Endothelial cell of umbilical vein (primary cell): ENCODE measurements at regions not wholly inside any gene's neighbourhood (a gene's known extent, or its start where the extent isn't known, plus 50 kb on each side); places are given as distances from the start of the nearest gene placed in this dataset.

ENCODE experiments used
- BruUV-seq: library from RNA; stranded (reverse); fragments of 400-500 nt; replicated peaks from 2 replicates; lab custom pipeline; 2021; lab: Mats Ljungman, UMichigan
- CTCF ChIA-PET: fragments of 300-600, 350-600 bp; sonication (Branson Sonifier 250); formaldehyde crosslinking; loops from one replicate; lab custom pipeline; 2021; ENCODE audit warnings: antibody characterized with exemption, inconsistent platforms; lab: Charles Lee
- POLR2A ChIA-PET: fragments of 300-600, 350-600 bp; sonication (Branson Sonifier 250); formaldehyde crosslinking; loops from one replicate; lab custom pipeline; 2021; ENCODE audit warnings: antibody characterized with exemption, inconsistent platforms; lab: Charles Lee
- DNase-seq: peaks from one replicate; pipeline ENCODE4 v3.0.0-alpha.2; 2011; ENCODE audit warnings: low read depth, low spot score
- FAIRE-seq: peaks from 2 replicates; lab custom pipeline; 2011; peaks lifted over from hg19 to GRCh38; lab: Jason Lieb, UNC
- H2AFZ ChIP-seq: 2 replicates; pipeline ENCODE4 v1.6.0; 2012; ENCODE audit warnings: low read depth, low read length, control low read depth, inconsistent platforms
- H3K27ac ChIP-seq: 2 replicates; pipeline ENCODE4 v1.5.1; 2011; ENCODE audit warnings: low read depth, mild to moderate bottlenecking, control low read depth, low read length, moderate library complexity; ENCODE audit not compliant: insufficient read depth
- H3K27me3 ChIP-seq, 2 experiments: 2 replicates each; pipeline versions ENCODE4 v1.6.0 to v1.6.1; 2011; ENCODE audit warnings: low read length in 2 of 2, mixed read lengths in 1 of 2; ENCODE audit not compliant: control insufficient read depth in 2 of 2, insufficient read depth in 2 of 2
- H3K36me3 ChIP-seq, 2 experiments: 2 replicates in 1 of 2; 3 replicates in 1 of 2; pipeline ENCODE4 v1.5.1; 2011; ENCODE audit warnings: low read length in 2 of 2, mild to moderate bottlenecking in 1 of 2, moderate library complexity in 1 of 2; ENCODE audit not compliant: control insufficient read depth in 2 of 2, insufficient read depth in 2 of 2; ENCODE audit errors: extremely low read depth in 1 of 2
- H3K4me1 ChIP-seq: 3 replicates; pipeline ENCODE4 v1.5.1; 2011; ENCODE audit warnings: mild to moderate bottlenecking, low read length; ENCODE audit not compliant: control insufficient read depth, insufficient read depth; ENCODE audit errors: extremely low read depth
- H3K4me2 ChIP-seq: 2 replicates; pipeline ENCODE4 v1.6.1; 2011; ENCODE audit warnings: low read length, control low read depth, mixed read lengths; ENCODE audit not compliant: insufficient read depth
- H3K4me3 ChIP-seq, 3 experiments: fragments of 200-600 bp in 1 of 3; sonication (generic), shearing (Covaris generic) in 1 of 3; replicated peaks in 1 of 3; 2 replicates each; pipeline ENCODE4 v1.5.1; 2011 to 2016; ENCODE audit warnings: control low read depth in 3 of 3, low read length in 3 of 3, mild to moderate bottlenecking in 2 of 3, inconsistent platforms in 1 of 3, low read depth in 1 of 3, moderate library complexity in 1 of 3; ENCODE audit not compliant: insufficient read depth in 1 of 3
- H3K79me2 ChIP-seq: 2 replicates; pipeline ENCODE4 v1.6.0; 2012; ENCODE audit warnings: low read length, inconsistent platforms; ENCODE audit not compliant: control insufficient read depth, insufficient read depth
- H3K9ac ChIP-seq: replicated peaks from 2 replicates; pipeline ENCODE3; 2011; ENCODE audit warnings: low read length, control low read depth; ENCODE audit not compliant: insufficient read depth; ENCODE audit errors: extremely low read depth
- H3K9me1 ChIP-seq: replicated peaks from 3 replicates; pipeline ENCODE4 v1.6.0; 2011; ENCODE audit warnings: mild to moderate bottlenecking, low read length; ENCODE audit not compliant: control insufficient read depth, insufficient read depth; ENCODE audit errors: extremely low read depth
- H3K9me3 ChIP-seq: replicated peaks from 2 replicates; pipeline ENCODE4 v1.5.1; 2012; ENCODE audit warnings: low read length, inconsistent platforms; ENCODE audit not compliant: control insufficient read depth, insufficient read depth
- H4K20me1 ChIP-seq: replicated peaks from 2 replicates; pipeline ENCODE3; 2011; ENCODE audit warnings: mild to moderate bottlenecking, low read length; ENCODE audit not compliant: control insufficient read depth, insufficient read depth; ENCODE audit errors: extremely low read depth
- EZH2 ChIP-seq: IDR thresholded peaks from 2 replicates; pipeline ENCODE4 v1.6.1; 2012; ENCODE audit warnings: borderline replicate concordance, low read depth, mild to moderate bottlenecking, moderate library complexity, low read length, inconsistent platforms; ENCODE audit not compliant: severe bottlenecking
- FOS ChIP-seq: IDR thresholded peaks from 2 replicates; pipeline ENCODE4 v1.6.1; 2011; ENCODE audit warnings: mild to moderate bottlenecking, low read length, moderate library complexity, borderline replicate concordance; ENCODE audit not compliant: insufficient read depth
- GATA2 ChIP-seq: IDR thresholded peaks from 2 replicates; pipeline ENCODE4 v1.7.0; 2011; ENCODE audit warnings: low read depth, mild to moderate bottlenecking, moderate library complexity, mixed read lengths, low read length; ENCODE audit not compliant: insufficient read length, insufficient read depth
- JUN ChIP-seq: IDR thresholded peaks from 2 replicates; pipeline ENCODE4 v1.6.1; 2011; ENCODE audit warnings: borderline replicate concordance, low read depth; ENCODE audit not compliant: insufficient read length, insufficient read depth
- MYC ChIP-seq: IDR thresholded peaks from one replicate; pipeline ENCODE4 v1.6.1; 2011; ENCODE audit warnings: mild to moderate bottlenecking, low read depth, low read length
- POLR2A ChIP-seq: IDR thresholded peaks from 2 replicates; pipeline ENCODE4 v1.6.1; 2012; ENCODE audit warnings: low read depth, mild to moderate bottlenecking, control low read depth, low read length
- POLR2AphosphoS5 ChIP-seq: IDR thresholded peaks from 2 replicates; pipeline ENCODE4 v1.6.1; 2012; ENCODE audit warnings: low read depth, mild to moderate bottlenecking, control low read depth, low read length, moderate library complexity; ENCODE audit not compliant: insufficient read depth
- dilution Hi-C: fragments of 300-500 bp; cut with MboI; formaldehyde crosslinking; loops from one replicate; pipeline ENCODE4 v1.15.0; 2019; ENCODE audit warnings: low sequenced_read_pairs; ENCODE audit not compliant: extremely low pct_ligation_motif_present
- intact Hi-C: fragments of 100-400 bp; cut with micrococcal nuclease; formaldehyde crosslinking; loops from one replicate; pipeline ENCODE4 v1.10.0; 2022
- TF ChIP-seq, protein P1 (sequence below): IDR thresholded peaks from 2 replicates; pipeline ENCODE4 v1.6.1; 2011; ENCODE audit not compliant: insufficient read depth, insufficient read length
- TF ChIP-seq, protein P2 (sequence below), 2 donors: IDR thresholded peaks; 1 replicate in 1 of 2; 2 replicates in 1 of 2; pipeline ENCODE4 v1.5.1; 2011; ENCODE audit warnings: low read length in 2 of 2, mild to moderate bottlenecking in 2 of 2, moderate library complexity in 2 of 2, control low read depth in 1 of 2, inconsistent platforms in 1 of 2, low read depth in 1 of 2; ENCODE audit not compliant: insufficient read depth in 1 of 2; ENCODE audit errors: extremely low read depth in 1 of 2

DNA sequence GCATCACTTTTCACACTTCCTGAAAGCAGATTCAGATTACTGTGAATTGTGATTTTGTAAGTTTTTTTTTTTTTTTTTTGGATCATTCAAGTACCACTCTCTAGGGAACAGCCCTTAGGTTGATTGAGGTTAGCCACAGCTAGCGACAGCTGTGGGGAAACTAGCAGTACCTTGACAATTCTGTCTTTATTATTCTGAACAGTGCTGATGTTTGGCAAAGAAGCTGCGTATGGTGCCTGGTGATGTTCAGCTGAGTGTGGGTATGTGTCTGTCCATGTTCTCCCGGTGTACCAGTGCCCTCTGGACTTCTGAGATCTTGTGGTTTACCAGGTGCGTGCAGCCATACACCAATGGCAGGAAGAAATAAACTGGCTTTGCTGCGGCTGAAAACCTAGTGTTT, 117.3 kb upstream of the PLPPR1 start:
- no peaks in the 10 kb centered on the region for H3K9me3 ChIP-seq
- H3K4me2 ChIP-seq: no peak overlapping the region
- H3K9ac ChIP-seq: no peak overlapping the region
- ChIA-PET POLR2A (no interaction called here), CTCF (no interaction called here)
- H3K79me2 ChIP-seq: no peaks in the 10 kb centered on the region
- H3K9me1 ChIP-seq: no peaks in the 10 kb centered on the region
- H3K36me3 ChIP-seq: no peaks in the 10 kb centered on the region
- TF ChIP-seq POLR2AphosphoS5 (no peak), GATA2 (no peak), POLR2A (no peak), EZH2 (no peak), MYC (no peak), JUN (no peak), FOS (no peak)
- TF ChIP-seq, protein P1, sequence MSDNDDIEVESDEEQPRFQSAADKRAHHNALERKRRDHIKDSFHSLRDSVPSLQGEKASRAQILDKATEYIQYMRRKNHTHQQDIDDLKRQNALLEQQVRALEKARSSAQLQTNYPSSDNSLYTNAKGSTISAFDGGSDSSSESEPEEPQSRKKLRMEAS: no peak
- TF ChIP-seq, protein P2, sequence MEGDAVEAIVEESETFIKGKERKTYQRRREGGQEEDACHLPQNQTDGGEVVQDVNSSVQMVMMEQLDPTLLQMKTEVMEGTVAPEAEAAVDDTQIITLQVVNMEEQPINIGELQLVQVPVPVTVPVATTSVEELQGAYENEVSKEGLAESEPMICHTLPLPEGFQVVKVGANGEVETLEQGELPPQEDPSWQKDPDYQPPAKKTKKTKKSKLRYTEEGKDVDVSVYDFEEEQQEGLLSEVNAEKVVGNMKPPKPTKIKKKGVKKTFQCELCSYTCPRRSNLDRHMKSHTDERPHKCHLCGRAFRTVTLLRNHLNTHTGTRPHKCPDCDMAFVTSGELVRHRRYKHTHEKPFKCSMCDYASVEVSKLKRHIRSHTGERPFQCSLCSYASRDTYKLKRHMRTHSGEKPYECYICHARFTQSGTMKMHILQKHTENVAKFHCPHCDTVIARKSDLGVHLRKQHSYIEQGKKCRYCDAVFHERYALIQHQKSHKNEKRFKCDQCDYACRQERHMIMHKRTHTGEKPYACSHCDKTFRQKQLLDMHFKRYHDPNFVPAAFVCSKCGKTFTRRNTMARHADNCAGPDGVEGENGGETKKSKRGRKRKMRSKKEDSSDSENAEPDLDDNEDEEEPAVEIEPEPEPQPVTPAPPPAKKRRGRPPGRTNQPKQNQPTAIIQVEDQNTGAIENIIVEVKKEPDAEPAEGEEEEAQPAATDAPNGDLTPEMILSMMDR (IDR thresholded peaks at IDR 0.05; ENCODE audit: extremely low read depth in 1 of 2, insufficient read depth in 1 of 2, low read depth in 1 of 2, low read length in 2 of 2): no peak
- H4K20me1 ChIP-seq: no peaks in the 10 kb centered on the region
- intact Hi-C loops: no loop called here
- BruUV-seq: no TSS peak
- DNase-seq (no peak), FAIRE-seq (no peak)
- no peak overlapping the region for H2AFZ ChIP-seq
- H3K4me3 ChIP-seq: no peak overlapping the region
- dilution Hi-C loops: no loop called here
- no peaks in the 10 kb centered on the region for H3K4me1 ChIP-seq
- H3K27me3 ChIP-seq: no peaks in the 10 kb centered on the region
- H3K27ac ChIP-seq: no peak overlapping the region
